ENCODE measurements at regions not wholly inside any gene's neighbourhood (a gene's known extent, or its start where the extent isn't known, plus 50 kb on each side); places are given as distances from the start of the nearest gene placed in this dataset.

GRCh38 chr14:40197344-40197743 is 765.1 kb upstream of the FBXO33 start:
- Histone ChIP-seq H3K9ac (ENCODE audit: low read length) (no peak overlapping the region), H3K4me3 (ENCODE audit: low read length) (no peak overlapping the region), H3K79me2 (replicated peaks; ENCODE audit: insufficient read depth, low read length) (no peaks in the 10 kb centered on the region), H3K9me3 (ENCODE audit: low read length) (peaks cover 4% of the 10 kb centered on the region), H3K9me2 (ENCODE audit: insufficient read depth, low read length) (no peaks in the 10 kb centered on the region), H3K27me3 (ENCODE audit: insufficient read depth, low read depth, low read length) (no peaks in the 10 kb centered on the region), H4K20me1 (ENCODE audit: insufficient read depth) (no peaks in the 10 kb centered on the region), H3K36me3 (ENCODE audit: insufficient read depth, low read length) (no peaks in the 10 kb centered on the region), H2AFZ (ENCODE audit: low read depth, low read length) (no peak overlapping the region), H3K4me2 (ENCODE audit: low read length) (no peak overlapping the region), H3F3A (ENCODE audit: insufficient read depth, low read length, poor library complexity, severe bottlenecking) (no peaks in the 10 kb centered on the region), H3K27ac (ENCODE audit: low read length) (no peak overlapping the region)
- TF ChIP-seq EP300 (conservative IDR thresholded peaks at IDR 0.05; ENCODE audit: poor library complexity, severe bottlenecking) (no peak), SMC3 (conservative IDR thresholded peaks at IDR 0.05; ENCODE audit: poor library complexity) (no peak), REST (IDR thresholded peaks at IDR 0.05; ENCODE audit: borderline replicate concordance) (no peak), TAF1 (IDR thresholded peaks at IDR 0.05; ENCODE audit: low read depth) (no peak), MXI1 (conservative IDR thresholded peaks at IDR 0.05; ENCODE audit: poor library complexity, severe bottlenecking) (no peak)

- H3K36me3 ChIP-seq (ENCODE audit: insufficient read depth, low read length): no peaks in the 10 kb centered on the region
- H3F3A ChIP-seq (ENCODE audit: insufficient read depth, low read length, poor library complexity, severe bottlenecking): no peaks in the 10 kb centered on the region
- no peaks in the 10 kb centered on the region for H4K20me1 ChIP-seq (ENCODE audit: insufficient read depth)
- no peak overlapping the region for H3K27ac ChIP-seq (ENCODE audit: low read length)
- no peak overlapping the region for H3K4me2 ChIP-seq (ENCODE audit: low read length)
- no peak overlapping the region for H3K4me3 ChIP-seq (ENCODE audit: low read length)
- no peak for TF ChIP-seq TAF1 (IDR thresholded peaks at IDR 0.05; ENCODE audit: low read depth)
- TF ChIP-seq, protein P1, sequence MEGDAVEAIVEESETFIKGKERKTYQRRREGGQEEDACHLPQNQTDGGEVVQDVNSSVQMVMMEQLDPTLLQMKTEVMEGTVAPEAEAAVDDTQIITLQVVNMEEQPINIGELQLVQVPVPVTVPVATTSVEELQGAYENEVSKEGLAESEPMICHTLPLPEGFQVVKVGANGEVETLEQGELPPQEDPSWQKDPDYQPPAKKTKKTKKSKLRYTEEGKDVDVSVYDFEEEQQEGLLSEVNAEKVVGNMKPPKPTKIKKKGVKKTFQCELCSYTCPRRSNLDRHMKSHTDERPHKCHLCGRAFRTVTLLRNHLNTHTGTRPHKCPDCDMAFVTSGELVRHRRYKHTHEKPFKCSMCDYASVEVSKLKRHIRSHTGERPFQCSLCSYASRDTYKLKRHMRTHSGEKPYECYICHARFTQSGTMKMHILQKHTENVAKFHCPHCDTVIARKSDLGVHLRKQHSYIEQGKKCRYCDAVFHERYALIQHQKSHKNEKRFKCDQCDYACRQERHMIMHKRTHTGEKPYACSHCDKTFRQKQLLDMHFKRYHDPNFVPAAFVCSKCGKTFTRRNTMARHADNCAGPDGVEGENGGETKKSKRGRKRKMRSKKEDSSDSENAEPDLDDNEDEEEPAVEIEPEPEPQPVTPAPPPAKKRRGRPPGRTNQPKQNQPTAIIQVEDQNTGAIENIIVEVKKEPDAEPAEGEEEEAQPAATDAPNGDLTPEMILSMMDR (IDR thresholded peaks at IDR 0.05; ENCODE audit: poor library complexity, severe bottlenecking): no peak
- TF ChIP-seq MXI1 (conservative IDR thresholded peaks at IDR 0.05; ENCODE audit: poor library complexity, severe bottlenecking): no peak
- TF ChIP-seq EZH2 (IDR thresholded peaks at IDR 0.05; ENCODE audit: borderline replicate concordance, insufficient read depth, low read length, poor library complexity, severe bottlenecking): no peak
- TF ChIP-seq SMC3 (conservative IDR thresholded peaks at IDR 0.05; ENCODE audit: poor library complexity): no peak
- TF ChIP-seq EP300 (conservative IDR thresholded peaks at IDR 0.05; ENCODE audit: poor library complexity, severe bottlenecking): no peak
- TF ChIP-seq POLR2AphosphoS5 (IDR thresholded peaks at IDR 0.05): no peak
- no peak for TF ChIP-seq REST (IDR thresholded peaks at IDR 0.05; ENCODE audit: borderline replicate concordance)
- TF ChIP-seq RAD21 (conservative IDR thresholded peaks at IDR 0.05): no peak
- H3K79me2 ChIP-seq (replicated peaks; ENCODE audit: insufficient read depth, low read length): no peaks in the 10 kb centered on the region
- no peak overlapping the region for H2AFZ ChIP-seq (ENCODE audit: low read depth, low read length)
- no peaks in the 10 kb centered on the region for H3K27me3 ChIP-seq (ENCODE audit: insufficient read depth, low read depth, low read length)
- H3K9ac ChIP-seq (ENCODE audit: low read length): no peak overlapping the region
- H3K9me3 ChIP-seq (ENCODE audit: low read length): no peaks in the 10 kb centered on the region
- no peaks in the 10 kb centered on the region for H3K9me2 ChIP-seq (ENCODE audit: insufficient read depth, low read length)
These were observed 755.8 kb upstream of the FBXO33 start for GRCh38 chr14:40188006-40188405.

Data from neural cell (in vitro differentiated cells).